Right lobe of liver (tissue), 6 donors: ENCODE measurements at regions not wholly inside any gene's neighbourhood (a gene's known extent, or its start where the extent isn't known, plus 50 kb on each side); places are given as distances from the start of the nearest gene placed in this dataset.

Experiments
- ATAC-seq, 4 donors: fragments of 200-7000 bp; cut with Tn5 transposase; one replicate each; pipeline ENCODE4 v1.9.1; 2020; ENCODE audit warnings: mild to moderate bottlenecking in 4 of 4, moderate library complexity in 4 of 4
- DNase-seq, 3 donors: peaks; one replicate each; pipeline ENCODE4 v3.0.0-alpha.2; 2020
- H3K27ac ChIP-seq, 3 donors: fragments of 200-600 bp; one replicate each; pipeline ENCODE4 v1.8.0; 2022
- H3K27me3 ChIP-seq, 2 donors: fragments of 200-600 bp; one replicate each; pipeline ENCODE4 v1.8.0; 2022
- H3K36me3 ChIP-seq, 4 donors: fragments of 200-600 bp; sonication (generic) in 1 of 4; one replicate each; pipeline versions ENCODE4 v1.5.1 to v1.8.0; 2017 to 2022; ENCODE audit warnings: control low read depth in 1 of 4
- H3K4me1 ChIP-seq, 4 donors: fragments of 200-600 bp; sonication (generic) in 1 of 4; one replicate each; pipeline versions ENCODE4 v1.5.1 to v1.8.0; 2017 to 2022; ENCODE audit warnings: control low read depth in 1 of 4
- H3K4me3 ChIP-seq, 3 donors: fragments of 200-600 bp; one replicate each; pipeline ENCODE4 v1.8.0; 2022
- H3K9me3 ChIP-seq, 4 donors: fragments of 200-600 bp; sonication (generic) in 1 of 4; one replicate each; pipeline versions ENCODE4 v1.5.1 to v1.8.0; 2017 to 2022; ENCODE audit warnings: control low read depth in 1 of 4
- POLR2A ChIP-seq: fragments of 450-650 bp; IDR thresholded peaks from one replicate; pipeline ENCODE4 v1.6.1; 2017; ENCODE audit warnings: antibody characterized with exemption, mild to moderate bottlenecking
- WGBS: methylation state at CpG from one replicate; pipeline ENCODE4 v1.1.6; 2018; ENCODE audit warnings: low coverage, low lambda C conversion rate; ENCODE audit not compliant: insufficient coverage; ENCODE audit errors: missing lambda C conversion rate; 5-methylcytosine and 5-hydroxymethylcytosine counted together
- intact Hi-C, 2 donors: fragments of 100-400 bp; cut with DNase I; formaldehyde crosslinking; loops; one replicate each; pipeline versions ENCODE4 v1.11.2 to v1.14.1; 2022
- TF ChIP-seq, protein P1 (sequence below), 4 donors: fragments of 200-600 bp in 3 of 4; fragments of 450-650 bp in 1 of 4; IDR thresholded peaks; one replicate each; pipeline versions ENCODE4 v1.5.1 to v1.8.0; 2016 to 2022; ENCODE audit warnings: antibody characterized with exemption in 4 of 4, mild to moderate bottlenecking in 2 of 4
- donor health status: DM: no; HTN: yes; CAD: no.
- donor health status: DM: no; HTN: no; CAD: no.
- donor health status: DM: no; HTN: no; CAD: no.
- donor health status: DM: no; HTN: yes; CAD: no.
- donor health status: DM: no; HTN: yes; CAD: no.

- no peak for DNase-seq
- Histone ChIP-seq H3K9me3 (no peaks in the 10 kb centered on the region), H3K27me3 (no peaks in the 10 kb centered on the region), H3K36me3 (no peaks in the 10 kb centered on the region), H3K27ac (no peak overlapping the region), H3K4me1 (no peaks in the 10 kb centered on the region), H3K4me3 (no peak overlapping the region)
- intact Hi-C loops, result no loop called here
- TF ChIP-seq, protein P1, sequence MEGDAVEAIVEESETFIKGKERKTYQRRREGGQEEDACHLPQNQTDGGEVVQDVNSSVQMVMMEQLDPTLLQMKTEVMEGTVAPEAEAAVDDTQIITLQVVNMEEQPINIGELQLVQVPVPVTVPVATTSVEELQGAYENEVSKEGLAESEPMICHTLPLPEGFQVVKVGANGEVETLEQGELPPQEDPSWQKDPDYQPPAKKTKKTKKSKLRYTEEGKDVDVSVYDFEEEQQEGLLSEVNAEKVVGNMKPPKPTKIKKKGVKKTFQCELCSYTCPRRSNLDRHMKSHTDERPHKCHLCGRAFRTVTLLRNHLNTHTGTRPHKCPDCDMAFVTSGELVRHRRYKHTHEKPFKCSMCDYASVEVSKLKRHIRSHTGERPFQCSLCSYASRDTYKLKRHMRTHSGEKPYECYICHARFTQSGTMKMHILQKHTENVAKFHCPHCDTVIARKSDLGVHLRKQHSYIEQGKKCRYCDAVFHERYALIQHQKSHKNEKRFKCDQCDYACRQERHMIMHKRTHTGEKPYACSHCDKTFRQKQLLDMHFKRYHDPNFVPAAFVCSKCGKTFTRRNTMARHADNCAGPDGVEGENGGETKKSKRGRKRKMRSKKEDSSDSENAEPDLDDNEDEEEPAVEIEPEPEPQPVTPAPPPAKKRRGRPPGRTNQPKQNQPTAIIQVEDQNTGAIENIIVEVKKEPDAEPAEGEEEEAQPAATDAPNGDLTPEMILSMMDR (IDR thresholded peaks at IDR 0.05), result no peak
- TF ChIP-seq POLR2A, result no peak
- ATAC-seq, result no peak
These were observed 651.3 kb downstream of the NSUN3 start for GRCh38 chr3:94714194-94714593.

GRCh38 chr3:94716326-94717018 is 653.6 kb downstream of the NSUN3 start:
- H3K27me3 ChIP-seq, result no peaks in the 10 kb centered on the region
- WGBS, result 58% methylated on average over 2 of the region's 2 CpGs
- no peak overlapping the region for H3K27ac ChIP-seq
- TF ChIP-seq, protein P1 (IDR thresholded peaks at IDR 0.05), result peak; percentile 47 to 69 (median 66)
- TF ChIP-seq POLR2A, result no peak
- no peaks in the 10 kb centered on the region for H3K36me3 ChIP-seq
- intact Hi-C loops, result no loop called here
- DNase-seq (peak in 1 of 3 donors; percentile 55), ATAC-seq (peak; percentile 87 to 94 (median 90))
- H3K9me3 ChIP-seq, result no peaks in the 10 kb centered on the region
- H3K4me1 ChIP-seq, result no peaks in the 10 kb centered on the region
- no peak overlapping the region for H3K4me3 ChIP-seq

GRCh38 chr3:94734206-94734605 is 671.3 kb downstream of the NSUN3 start:
- no peak overlapping the region for H3K4me3 ChIP-seq
- DNase-seq (no peak), ATAC-seq (no peak)
- no peaks in the 10 kb centered on the region for H3K27me3 ChIP-seq
- H3K4me1 ChIP-seq, result no peaks in the 10 kb centered on the region
- TF ChIP-seq POLR2A, result no peak
- TF ChIP-seq, protein P1 (IDR thresholded peaks at IDR 0.05), result no peak
- WGBS, result 27% methylated on average over 2 of the region's 2 CpGs
- H3K27ac ChIP-seq, result no peak overlapping the region
- intact Hi-C loops, result no loop called here
- no peaks in the 10 kb centered on the region for H3K9me3 ChIP-seq
- H3K36me3 ChIP-seq, result no peaks in the 10 kb centered on the region

DNA sequence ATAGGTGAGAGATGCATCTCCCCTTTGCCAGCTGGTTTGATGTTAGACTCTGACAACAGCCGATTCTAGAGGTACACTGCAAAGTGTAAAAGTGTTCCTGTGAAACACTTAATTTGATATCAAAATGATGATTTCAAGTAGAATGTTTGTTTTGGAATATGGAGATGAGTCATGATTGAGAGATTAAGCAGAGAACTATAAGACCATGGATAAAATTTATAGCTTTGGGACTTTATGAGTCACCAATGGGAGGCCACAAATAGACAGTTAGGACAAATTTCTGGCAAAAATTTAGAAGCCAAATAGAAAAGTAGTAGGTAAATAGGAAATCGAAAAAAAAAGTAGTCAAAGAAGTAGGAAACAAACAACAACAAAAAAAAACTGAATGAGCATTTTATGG is 672.5 kb downstream of the NSUN3 start:
- Histone ChIP-seq H3K9me3 (no peaks in the 10 kb centered on the region), H3K27me3 (no peaks in the 10 kb centered on the region), H3K4me3 (no peak overlapping the region), H3K27ac (no peak overlapping the region), H3K36me3 (no peaks in the 10 kb centered on the region), H3K4me1 (no peaks in the 10 kb centered on the region)
- no peak for ATAC-seq
- WGBS, result 53% methylated on average over 2 of the region's 2 CpGs
- no peak for DNase-seq
- TF ChIP-seq POLR2A, result no peak
- TF ChIP-seq, protein P1 (IDR thresholded peaks at IDR 0.05), result no peak
- intact Hi-C loops, result no loop called here

DNA sequence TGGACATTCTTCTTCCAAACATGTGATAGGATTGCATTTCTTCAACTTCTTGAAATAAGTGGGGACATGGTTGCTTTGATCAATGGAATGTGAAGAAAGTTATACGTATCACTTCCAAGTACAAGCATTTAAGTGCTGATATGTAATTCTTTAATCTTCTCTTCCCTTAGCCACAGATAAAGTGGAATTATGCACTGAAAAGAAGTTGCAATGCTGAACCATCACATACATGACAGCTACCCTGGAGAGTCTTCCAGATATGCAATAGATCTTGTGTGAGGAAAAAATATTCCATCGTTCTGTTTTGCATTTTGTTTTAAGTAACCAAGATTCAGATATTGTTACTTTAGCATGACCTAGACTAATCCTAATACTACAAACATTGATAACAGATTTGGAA is 674.3 kb downstream of the NSUN3 start:
- WGBS, result 47% methylated on average over 2 of the region's 2 CpGs
- Histone ChIP-seq H3K36me3 (no peaks in the 10 kb centered on the region), H3K4me3 (no peak overlapping the region), H3K27ac (no peak overlapping the region), H3K27me3 (no peaks in the 10 kb centered on the region), H3K9me3 (no peaks in the 10 kb centered on the region), H3K4me1 (no peaks in the 10 kb centered on the region)
- no peak for ATAC-seq
- intact Hi-C loops, result no loop called here
- TF ChIP-seq, protein P1 (IDR thresholded peaks at IDR 0.05), result no peak
- no peak for TF ChIP-seq POLR2A
- no peak for DNase-seq
